ENCODE measurements at regions not wholly inside any gene's neighbourhood (a gene's known extent, or its start where the extent isn't known, plus 50 kb on each side); places are given as distances from the start of the nearest gene placed in this dataset.
"Not testable (repeated sequence)": the region's sequence is repeated elsewhere in the genome, so short reads cannot be mapped to it uniquely, and the experiment has no call there.

DNA sequence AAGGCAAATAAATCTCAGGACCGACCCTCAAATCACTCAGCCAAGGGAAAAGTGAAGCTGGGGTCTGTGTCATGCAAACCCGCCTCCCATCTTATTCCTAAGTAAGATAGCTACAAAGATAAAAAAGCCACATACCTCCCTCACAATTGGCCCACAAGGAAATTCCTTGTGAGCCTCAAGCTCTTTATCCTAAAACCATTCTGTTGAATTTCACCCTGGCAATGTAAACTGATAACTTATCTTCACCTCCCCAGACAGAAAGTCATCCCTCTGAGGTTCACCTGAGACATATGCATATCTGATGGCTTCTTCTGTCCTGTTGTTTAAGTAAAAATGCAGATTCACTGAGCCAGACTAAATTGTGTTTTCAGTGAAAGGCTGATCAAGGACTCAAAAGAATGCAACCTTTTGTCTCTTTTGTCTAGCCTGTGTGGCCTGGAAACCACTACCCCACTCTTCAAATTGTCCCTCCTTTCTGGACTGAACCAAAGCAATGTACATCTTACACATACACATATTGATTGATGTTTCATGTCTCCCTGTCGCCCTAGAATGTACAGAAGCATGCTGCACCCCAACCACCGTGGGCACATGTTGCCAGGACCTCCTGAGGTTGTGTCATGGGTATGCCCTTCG lies 91.3 kb downstream of the MFAP3L start:
- Histone ChIP-seq H3K27ac (no peak overlapping the region), H3K27me3 (no peaks in the 10 kb centered on the region), H3K4me1 (peaks cover 6% of the 10 kb centered on the region), H3K9me3 (no peaks in the 10 kb centered on the region), H3K4me3 (no peak overlapping the region), H3K36me3 (ENCODE audit: low read depth, missing control alignments) (no peaks in the 10 kb centered on the region)
- 72 to 80% methylated on average over 5 of the region's 5 CpGs for WGBS, 2 donors
- intact Hi-C loops (cut with DNase I; ENCODE audit: low total_unique reads) = no loop called here
- TF ChIP-seq, protein P1, sequence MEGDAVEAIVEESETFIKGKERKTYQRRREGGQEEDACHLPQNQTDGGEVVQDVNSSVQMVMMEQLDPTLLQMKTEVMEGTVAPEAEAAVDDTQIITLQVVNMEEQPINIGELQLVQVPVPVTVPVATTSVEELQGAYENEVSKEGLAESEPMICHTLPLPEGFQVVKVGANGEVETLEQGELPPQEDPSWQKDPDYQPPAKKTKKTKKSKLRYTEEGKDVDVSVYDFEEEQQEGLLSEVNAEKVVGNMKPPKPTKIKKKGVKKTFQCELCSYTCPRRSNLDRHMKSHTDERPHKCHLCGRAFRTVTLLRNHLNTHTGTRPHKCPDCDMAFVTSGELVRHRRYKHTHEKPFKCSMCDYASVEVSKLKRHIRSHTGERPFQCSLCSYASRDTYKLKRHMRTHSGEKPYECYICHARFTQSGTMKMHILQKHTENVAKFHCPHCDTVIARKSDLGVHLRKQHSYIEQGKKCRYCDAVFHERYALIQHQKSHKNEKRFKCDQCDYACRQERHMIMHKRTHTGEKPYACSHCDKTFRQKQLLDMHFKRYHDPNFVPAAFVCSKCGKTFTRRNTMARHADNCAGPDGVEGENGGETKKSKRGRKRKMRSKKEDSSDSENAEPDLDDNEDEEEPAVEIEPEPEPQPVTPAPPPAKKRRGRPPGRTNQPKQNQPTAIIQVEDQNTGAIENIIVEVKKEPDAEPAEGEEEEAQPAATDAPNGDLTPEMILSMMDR (IDR thresholded peaks at IDR 0.05) = no peak
- no peak for TF ChIP-seq POLR2A (IDR thresholded peaks at IDR 0.05)
- DNase-seq = no peak

DNA sequence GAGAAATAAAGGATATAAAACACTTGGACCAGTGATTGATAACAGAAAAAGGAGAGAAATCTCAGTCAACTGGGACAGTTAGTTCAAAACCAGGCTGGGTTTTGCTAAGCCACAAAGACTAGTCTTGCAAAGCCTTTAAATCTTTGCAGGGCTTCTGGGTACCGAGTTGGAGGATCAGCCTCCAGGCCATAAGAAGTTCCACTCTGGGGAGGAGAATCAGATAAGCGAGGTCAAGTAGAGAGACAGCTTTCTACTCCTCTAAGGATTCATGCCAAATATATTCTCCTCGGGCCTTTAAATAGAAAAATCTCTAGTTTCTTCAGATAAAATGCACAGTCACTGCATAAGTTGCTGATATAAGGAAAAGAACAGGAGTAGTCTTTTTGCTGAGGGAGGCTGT lies 92.7 kb downstream of the MFAP3L start:
- WGBS, 2 donors = 50 to 52% methylated on average over 3 of the region's 3 CpGs
- no peak for DNase-seq
- Histone ChIP-seq H3K27me3 (no peaks in the 10 kb centered on the region), H3K4me3 (no peak overlapping the region), H3K9me3 (no peaks in the 10 kb centered on the region), H3K27ac (peak overlapping the region in 1 of 2 donors; percentile 5), H3K36me3 (ENCODE audit: low read depth, missing control alignments) (no peaks in the 10 kb centered on the region), H3K4me1 (peaks cover 8% of the 10 kb centered on the region)
- TF ChIP-seq, protein P1 (IDR thresholded peaks at IDR 0.05) = no peak
- no peak for TF ChIP-seq POLR2A (IDR thresholded peaks at IDR 0.05)
- intact Hi-C loops (cut with DNase I; ENCODE audit: low total_unique reads) = no loop called here

DNA sequence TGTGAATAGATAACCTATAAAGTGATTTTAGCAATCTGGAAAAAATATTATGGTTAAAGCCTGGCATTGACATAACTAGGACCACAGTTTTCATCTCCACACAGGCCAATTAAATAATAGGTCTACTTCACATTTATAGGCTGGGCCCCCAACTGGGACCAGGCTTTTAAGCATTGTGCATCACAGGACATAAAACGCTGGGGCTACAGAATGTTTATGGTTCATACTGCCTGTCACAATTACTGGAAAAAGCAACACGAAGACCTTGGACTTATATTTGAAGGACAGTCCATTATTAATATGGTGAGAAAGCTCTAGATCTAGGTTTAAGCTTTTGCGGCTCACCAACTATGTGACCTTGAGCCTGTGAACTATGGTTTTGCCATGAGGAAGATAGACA lies 94.2 kb downstream of the MFAP3L start:
- no peak overlapping the region for H3K4me3 ChIP-seq
- no peaks in the 10 kb centered on the region for H3K27me3 ChIP-seq
- no peak for DNase-seq
- H3K9me3 ChIP-seq = no peaks in the 10 kb centered on the region
- H3K27ac ChIP-seq = no peak overlapping the region
- H3K36me3 ChIP-seq (ENCODE audit: low read depth, missing control alignments) = no peaks in the 10 kb centered on the region
- 61 to 62% methylated on average over 3 of the region's 3 CpGs for WGBS, 2 donors
- TF ChIP-seq POLR2A (IDR thresholded peaks at IDR 0.05) = no peak
- TF ChIP-seq, protein P1 (IDR thresholded peaks at IDR 0.05) = no peak
- H3K4me1 ChIP-seq = peaks cover 8% of the 10 kb centered on the region
- intact Hi-C loops (cut with DNase I; ENCODE audit: low total_unique reads) = no loop called here

DNA sequence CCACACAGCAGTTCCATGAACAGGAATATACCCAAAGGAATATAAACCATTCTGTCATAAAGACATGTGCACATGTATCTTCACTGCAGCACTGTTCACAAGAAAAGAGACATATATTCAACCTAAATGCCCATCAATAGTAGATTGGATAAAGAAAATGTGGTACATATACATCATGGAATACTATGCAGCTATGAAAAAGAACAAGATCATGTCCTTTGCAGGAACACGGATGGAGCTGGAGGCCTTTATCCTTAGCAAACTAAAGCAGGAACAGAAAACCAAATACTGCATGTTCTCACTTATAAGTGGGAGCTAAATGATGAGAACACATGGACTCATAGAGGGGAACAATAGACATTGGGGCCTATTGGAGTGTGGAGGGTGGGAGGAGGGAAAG lies 95.4 kb downstream of the MFAP3L start:
- H3K27ac ChIP-seq; H3K36me3 ChIP-seq (ENCODE audit: low read depth, missing control alignments); H3K4me3 ChIP-seq; intact Hi-C loops (cut with DNase I; ENCODE audit: low total_unique reads); H3K9me3 ChIP-seq; DNase-seq; H3K4me1 ChIP-seq; H3K27me3 ChIP-seq: not testable (repeated sequence)
- 35 to 94% methylated on average over 1 of the region's 1 CpG for whole genome bisulfite sequencing, 2 donors

DNA sequence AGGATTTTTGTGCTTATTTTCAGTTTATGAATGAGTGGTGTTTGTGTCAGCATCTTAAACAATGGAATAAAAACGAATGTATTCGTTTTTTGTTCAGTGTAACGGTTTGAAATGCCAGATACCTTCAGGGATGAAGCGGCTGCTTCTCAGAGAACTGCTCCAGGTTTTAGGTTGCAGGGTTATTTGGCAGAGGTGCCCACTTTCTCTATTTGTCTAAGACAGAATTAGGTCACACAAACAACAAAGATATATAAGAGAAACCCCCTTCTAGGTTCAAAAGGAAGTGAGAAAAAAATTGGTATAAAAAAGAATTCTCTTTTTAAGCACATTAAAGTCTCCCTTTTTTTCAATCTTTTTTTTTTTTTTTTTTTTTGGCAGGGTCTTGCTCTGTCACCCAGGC lies 98.9 kb downstream of the MFAP3L start:
- H3K4me1 ChIP-seq = peaks cover 5% of the 10 kb centered on the region
- DNase-seq = no peak
- H3K27ac ChIP-seq = no peak overlapping the region
- 59 to 70% methylated on average over 4 of the region's 4 CpGs for WGBS, 2 donors
- intact Hi-C loops (cut with DNase I; ENCODE audit: low total_unique reads) = no loop called here
- H3K9me3 ChIP-seq = no peaks in the 10 kb centered on the region
- H3K27me3 ChIP-seq = no peaks in the 10 kb centered on the region
- TF ChIP-seq, protein P1 (IDR thresholded peaks at IDR 0.05) = no peak
- TF ChIP-seq POLR2A (IDR thresholded peaks at IDR 0.05) = no peak
- H3K36me3 ChIP-seq (ENCODE audit: low read depth, missing control alignments) = no peaks in the 10 kb centered on the region
- H3K4me3 ChIP-seq = no peak overlapping the region
